Sigmoid colon (tissue), 6 donors: ENCODE measurements at regions not wholly inside any gene's neighbourhood (a gene's known extent, or its start where the extent isn't known, plus 50 kb on each side); places are given as distances from the start of the nearest gene placed in this dataset.

Experiments used
- DNase-seq: peaks from one replicate; pipeline ENCODE4 v3.0.0-alpha.2; 2019
- H3K27ac ChIP-seq, 4 donors: fragments of 200-600 bp; sonication (generic); one replicate each; pipeline ENCODE4 v1.5.1; 2016 to 2019; ENCODE audit warnings: mild to moderate bottlenecking in 1 of 4
- H3K27me3 ChIP-seq, 3 donors: fragments of 200-600 bp; sonication (generic); one replicate each; pipeline ENCODE4 v1.5.1; 2019; ENCODE audit warnings: mild to moderate bottlenecking in 1 of 3
- H3K36me3 ChIP-seq, 4 donors: fragments of 200-600 bp; sonication (generic); one replicate each; pipeline ENCODE4 v1.5.1; 2016 to 2019
- H3K4me1 ChIP-seq, 4 donors: fragments of 200-600 bp; sonication (generic); one replicate each; pipeline ENCODE4 v1.5.1; 2017 to 2019
- H3K4me3 ChIP-seq, 4 donors: fragments of 200-600 bp; sonication (generic); one replicate each; pipeline ENCODE4 v1.5.1; 2017 to 2019; ENCODE audit warnings: mild to moderate bottlenecking in 2 of 4, moderate library complexity in 1 of 4
- H3K9me3 ChIP-seq, 4 donors: fragments of 200-600 bp in 3 of 4; sonication (generic) in 3 of 4; one replicate each; pipeline versions ENCODE4 v1.5.1 to v1.6.1; 2013 to 2019
- EP300 ChIP-seq, 4 donors: sonication (generic); formaldehyde crosslinking; IDR thresholded peaks; one replicate each; pipeline ENCODE4 v1.6.1; 2017; ENCODE audit warnings: antibody characterized with exemption in 4 of 4
- POLR2A ChIP-seq, 2 donors: fragments of 450-650 bp; IDR thresholded peaks; one replicate each; pipeline ENCODE4 v1.6.1; 2016; ENCODE audit warnings: antibody characterized with exemption in 2 of 2, mild to moderate bottlenecking in 2 of 2, moderate library complexity in 2 of 2
- POLR2AphosphoS5 ChIP-seq, 4 donors: sonication (generic); formaldehyde crosslinking; IDR thresholded peaks; one replicate each; pipeline ENCODE4 v1.6.1; 2017; ENCODE audit warnings: antibody characterized with exemption in 4 of 4
- WGBS, 2 donors: extraction: QIAGEN DNeasy Blood & Tissue Kit; methylation state at CpG; one replicate each; pipeline ENCODE4 v1.1.7; 2013; 5-methylcytosine and 5-hydroxymethylcytosine counted together
- intact Hi-C: fragments of 100-400 bp; cut with DNase I; formaldehyde crosslinking; loops from one replicate; pipeline ENCODE4 v1.15.1; 2023
- TF ChIP-seq, protein P1 (sequence below), 4 experiments: fragments of 450-650 bp in 3 of 4; fragments of 200-600 bp in 1 of 4; IDR thresholded peaks; one replicate each; pipeline ENCODE4 v1.5.1; 2016 to 2019; ENCODE audit warnings: antibody characterized with exemption in 4 of 4, mild to moderate bottlenecking in 3 of 4, moderate library complexity in 2 of 4
- donor health status: healthy with polysubstance abuse.
- donor health status: healthy.

DNA sequence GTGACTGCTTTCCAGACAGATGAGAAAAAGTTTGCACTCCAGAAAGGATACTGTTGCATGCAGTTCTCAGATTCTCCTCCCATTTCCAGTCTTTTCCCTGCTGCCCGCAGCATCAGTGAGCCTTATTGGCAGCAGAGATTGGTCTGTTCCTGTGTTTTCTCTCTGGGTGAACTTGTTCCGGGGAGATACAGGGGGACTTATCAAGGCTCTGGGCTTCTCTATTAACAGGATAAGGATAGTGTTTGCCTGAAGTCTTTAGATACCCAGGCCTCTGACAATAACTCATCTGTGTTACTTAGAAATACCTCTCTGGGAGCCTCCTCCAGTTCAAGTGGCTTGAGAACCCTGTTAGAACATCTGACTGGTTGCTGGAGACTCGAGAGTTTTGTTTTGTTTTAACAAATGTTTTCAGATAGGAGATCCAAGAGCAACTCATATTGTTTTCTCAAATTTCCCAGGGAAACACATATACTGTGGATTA, 154.7 kb downstream of the BLID start:
- Histone ChIP-seq H3K4me1 (peaks cover 0 to 11% (median 9%) of the 10 kb centered on the region in 4 donors), H3K9me3 (no peaks in the 10 kb centered on the region), H3K27me3 (no peaks in the 10 kb centered on the region), H3K27ac (peak overlapping the region in 1 of 4 donors; percentile 24), H3K4me3 (no peak overlapping the region), H3K36me3 (no peaks in the 10 kb centered on the region)
- 46 to 64% methylated on average over 3 of the region's 3 CpGs for WGBS, 2 donors
- no peak for DNase-seq
- intact Hi-C loops, result no loop called here
- no peak for TF ChIP-seq POLR2AphosphoS5 (IDR thresholded peaks at IDR 0.05)

DNA sequence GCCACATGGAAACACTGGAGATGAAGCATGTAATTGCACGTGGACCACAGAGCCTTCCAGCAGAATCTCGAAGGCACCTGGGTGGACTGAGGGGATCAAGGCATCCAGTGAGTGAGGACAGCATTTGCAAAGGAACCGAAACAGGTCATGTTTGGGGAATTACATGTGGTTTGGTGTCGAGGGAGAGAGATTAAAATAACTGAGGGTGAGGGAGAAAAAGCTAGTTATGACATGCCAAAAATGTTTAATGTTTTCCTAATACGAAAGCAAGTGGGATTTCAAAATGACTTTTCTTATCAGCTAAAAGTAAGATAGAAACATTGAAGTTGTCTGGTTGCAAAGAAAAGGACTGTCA, 157.1 kb downstream of the BLID start:
- Histone ChIP-seq H3K27ac (no peak overlapping the region), H3K36me3 (no peaks in the 10 kb centered on the region), H3K4me3 (no peak overlapping the region), H3K9me3 (no peaks in the 10 kb centered on the region), H3K27me3 (no peaks in the 10 kb centered on the region), H3K4me1 (no peaks in the 10 kb centered on the region)
- intact Hi-C loops, result no loop called here
- DNase-seq, result no peak
- WGBS, 2 donors, result 76 to 77% methylated on average over 5 of the region's 5 CpGs
- TF ChIP-seq EP300 (IDR thresholded peaks at IDR 0.05), result no peak
- no peak for TF ChIP-seq POLR2A (IDR thresholded peaks at IDR 0.05)
- TF ChIP-seq, protein P1, sequence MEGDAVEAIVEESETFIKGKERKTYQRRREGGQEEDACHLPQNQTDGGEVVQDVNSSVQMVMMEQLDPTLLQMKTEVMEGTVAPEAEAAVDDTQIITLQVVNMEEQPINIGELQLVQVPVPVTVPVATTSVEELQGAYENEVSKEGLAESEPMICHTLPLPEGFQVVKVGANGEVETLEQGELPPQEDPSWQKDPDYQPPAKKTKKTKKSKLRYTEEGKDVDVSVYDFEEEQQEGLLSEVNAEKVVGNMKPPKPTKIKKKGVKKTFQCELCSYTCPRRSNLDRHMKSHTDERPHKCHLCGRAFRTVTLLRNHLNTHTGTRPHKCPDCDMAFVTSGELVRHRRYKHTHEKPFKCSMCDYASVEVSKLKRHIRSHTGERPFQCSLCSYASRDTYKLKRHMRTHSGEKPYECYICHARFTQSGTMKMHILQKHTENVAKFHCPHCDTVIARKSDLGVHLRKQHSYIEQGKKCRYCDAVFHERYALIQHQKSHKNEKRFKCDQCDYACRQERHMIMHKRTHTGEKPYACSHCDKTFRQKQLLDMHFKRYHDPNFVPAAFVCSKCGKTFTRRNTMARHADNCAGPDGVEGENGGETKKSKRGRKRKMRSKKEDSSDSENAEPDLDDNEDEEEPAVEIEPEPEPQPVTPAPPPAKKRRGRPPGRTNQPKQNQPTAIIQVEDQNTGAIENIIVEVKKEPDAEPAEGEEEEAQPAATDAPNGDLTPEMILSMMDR (IDR thresholded peaks at IDR 0.05), result no peak
- TF ChIP-seq POLR2AphosphoS5 (IDR thresholded peaks at IDR 0.05), result no peak

DNA sequence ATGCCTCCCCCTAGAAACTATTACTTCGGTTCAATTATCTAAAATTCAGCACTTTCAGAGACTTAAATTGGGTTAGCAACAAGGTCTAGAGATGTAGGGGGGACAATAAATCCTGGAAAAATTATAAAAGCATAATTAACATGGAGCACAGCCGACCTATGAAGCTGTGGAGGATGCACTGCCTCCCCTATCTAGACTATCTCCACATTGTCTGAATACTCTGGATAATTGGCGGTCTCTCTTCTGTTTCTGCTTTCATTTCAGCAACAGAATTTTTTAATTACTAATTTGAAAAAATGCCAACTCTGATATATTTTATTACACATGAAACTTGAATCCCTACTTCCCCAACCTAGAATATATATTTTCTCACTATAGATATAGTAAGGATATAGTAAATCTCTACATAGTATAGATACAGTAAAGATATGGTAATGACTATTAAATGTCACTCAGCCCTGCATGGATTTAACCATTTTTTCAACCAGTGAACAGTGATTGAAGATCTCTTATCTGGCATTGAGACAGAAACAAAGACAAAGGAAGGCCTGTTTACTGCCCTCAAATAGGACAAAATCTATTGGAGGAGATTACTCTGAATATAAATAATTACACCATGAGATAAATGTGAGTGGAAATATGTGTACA, 157.6 kb downstream of the BLID start:
- 80 to 89% methylated on average over 3 of the region's 3 CpGs for WGBS, 2 donors
- Histone ChIP-seq H3K9me3 (no peaks in the 10 kb centered on the region), H3K36me3 (no peaks in the 10 kb centered on the region), H3K27ac (no peak overlapping the region), H3K27me3 (no peaks in the 10 kb centered on the region), H3K4me1 (no peaks in the 10 kb centered on the region), H3K4me3 (no peak overlapping the region)
- TF ChIP-seq POLR2A (IDR thresholded peaks at IDR 0.05), result no peak
- TF ChIP-seq, protein P1 (IDR thresholded peaks at IDR 0.05), result no peak
- no peak for TF ChIP-seq POLR2AphosphoS5 (IDR thresholded peaks at IDR 0.05)
- no peak for TF ChIP-seq EP300 (IDR thresholded peaks at IDR 0.05)
- DNase-seq, result no peak
- intact Hi-C loops, result no loop called here

DNA sequence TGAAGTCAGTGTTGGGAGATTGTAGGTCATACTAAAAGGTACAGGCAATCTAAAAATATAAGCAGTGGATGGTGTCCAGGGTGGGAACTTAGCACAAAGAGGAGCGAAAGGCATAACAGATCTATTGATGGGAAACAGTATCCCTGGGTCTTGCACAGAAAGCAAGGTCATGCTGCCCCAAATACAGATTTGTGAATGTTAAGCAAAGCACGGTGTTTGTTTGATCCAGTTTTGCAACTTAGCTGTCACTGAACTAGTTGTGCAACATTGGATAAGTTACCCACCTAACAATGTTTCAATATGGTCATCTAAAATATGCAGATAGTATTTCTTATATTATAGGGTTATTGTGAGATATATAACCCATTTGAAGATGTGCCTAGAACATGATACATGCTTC, 162.9 kb downstream of the BLID start:
- intact Hi-C loops, result no loop called here
- Histone ChIP-seq H3K4me3 (no peak overlapping the region), H3K9me3 (no peaks in the 10 kb centered on the region), H3K27me3 (no peaks in the 10 kb centered on the region), H3K27ac (no peak overlapping the region), H3K4me1 (no peaks in the 10 kb centered on the region), H3K36me3 (no peaks in the 10 kb centered on the region)
- DNase-seq, result no peak
- TF ChIP-seq POLR2AphosphoS5 (IDR thresholded peaks at IDR 0.05), result no peak
- no peak for TF ChIP-seq EP300 (IDR thresholded peaks at IDR 0.05)
- no peak for TF ChIP-seq POLR2A (IDR thresholded peaks at IDR 0.05)
- TF ChIP-seq, protein P1 (IDR thresholded peaks at IDR 0.05), result no peak
- 85 to 90% methylated on average over 2 of the region's 2 CpGs for WGBS, 2 donors

DNA sequence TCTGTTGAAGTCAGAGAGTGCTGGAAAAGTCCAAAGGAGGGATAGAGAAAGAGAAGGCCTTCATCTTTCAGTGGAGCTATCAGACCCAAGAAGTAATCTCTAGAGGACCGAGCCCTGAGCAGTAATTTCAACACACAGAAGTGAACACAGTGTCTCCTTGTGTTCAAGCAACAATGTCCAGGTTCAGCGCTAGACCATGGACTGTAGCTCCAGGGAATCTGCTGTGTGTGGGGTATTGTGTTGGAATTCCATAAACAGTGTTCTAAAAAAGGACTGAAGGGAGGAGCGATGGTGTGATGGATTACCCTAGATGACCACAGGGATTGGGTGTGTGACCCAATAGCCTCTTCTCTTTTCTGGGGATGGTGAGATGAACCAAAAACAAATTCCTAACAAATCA, 165.9 kb downstream of the BLID start:
- TF ChIP-seq POLR2A (IDR thresholded peaks at IDR 0.05) (no peak), EP300 (IDR thresholded peaks at IDR 0.05) (no peak), POLR2AphosphoS5 (IDR thresholded peaks at IDR 0.05) (no peak)
- intact Hi-C loops, result no loop called here
- Histone ChIP-seq H3K36me3 (no peaks in the 10 kb centered on the region), H3K9me3 (peaks cover 0 to 3% (median 0%) of the 10 kb centered on the region in 4 donors), H3K4me1 (no peaks in the 10 kb centered on the region), H3K27me3 (no peaks in the 10 kb centered on the region), H3K27ac (no peak overlapping the region), H3K4me3 (no peak overlapping the region)
- DNase-seq, result no peak
- WGBS, 2 donors, result 89 to 91% methylated on average over 3 of the region's 3 CpGs

DNA sequence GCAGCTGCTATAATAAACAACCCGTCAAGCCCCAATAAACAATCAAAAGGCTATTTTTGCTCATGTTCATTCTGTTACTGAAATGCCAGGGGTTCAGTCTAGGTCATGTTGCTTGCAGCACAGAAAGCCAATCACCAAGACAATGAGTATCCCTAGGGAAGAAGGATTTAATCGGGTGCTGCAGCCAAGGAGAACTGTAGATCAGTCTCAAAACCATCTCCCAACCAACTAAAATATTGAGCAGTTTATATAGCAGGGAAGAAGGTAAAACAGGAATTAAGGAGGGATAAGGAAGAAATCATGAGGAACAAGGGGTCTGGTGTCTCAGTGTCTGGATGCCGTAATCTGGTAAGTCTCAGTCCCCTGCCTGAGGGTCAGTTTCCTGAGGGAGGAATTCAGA, 169.5 kb downstream of the BLID start:
- Histone ChIP-seq H3K27ac (no peak overlapping the region), H3K27me3 (no peaks in the 10 kb centered on the region), H3K36me3 (no peaks in the 10 kb centered on the region), H3K9me3 (peaks cover 0 to 3% (median 0%) of the 10 kb centered on the region in 4 donors), H3K4me3 (no peak overlapping the region), H3K4me1 (no peaks in the 10 kb centered on the region)
- no peak for TF ChIP-seq POLR2A (IDR thresholded peaks at IDR 0.05)
- TF ChIP-seq EP300 (IDR thresholded peaks at IDR 0.05), result no peak
- TF ChIP-seq, protein P1 (IDR thresholded peaks at IDR 0.05), result no peak
- TF ChIP-seq POLR2AphosphoS5 (IDR thresholded peaks at IDR 0.05), result no peak
- DNase-seq, result no peak
- intact Hi-C loops, result no loop called here
- 81 to 91% methylated on average over 3 of the region's 3 CpGs for WGBS, 2 donors
